HepG2 (cell line): ENCODE measurements at regions not wholly inside any gene's neighbourhood (a gene's known extent, or its start where the extent isn't known, plus 50 kb on each side); places are given as distances from the start of the nearest gene placed in this dataset.

Experiments used
- ATAC-seq: fragments of 200-7000 bp; cut with Tn5 transposase; 3 replicates; pipeline ENCODE4 v1.9.1; 2020; ENCODE audit warnings: mild to moderate bottlenecking, moderate library complexity
- BruUV-seq: library from RNA; stranded (reverse); fragments of 400-500 nt; replicated peaks from 2 replicates; lab custom pipeline; 2021; lab: Mats Ljungman, UMichigan
- CTCF ChIA-PET: fragments of 300-600 bp; formaldehyde crosslinking; extraction: SDS; loops from one replicate; lab custom pipeline; 2021; ENCODE audit warnings: low total read pairs, inconsistent platforms, low intra/inter-chr PET ratio; lab: Yijun Ruan, JAX
- POLR2A ChIA-PET: fragments of 350-600 bp; sonication (Branson Sonifier 250); formaldehyde crosslinking; loops from one replicate; lab custom pipeline; 2020; ENCODE audit warnings: antibody characterized with exemption, inconsistent platforms; lab: Yijun Ruan, JAX
- DNase-seq: peaks from one replicate; pipeline ENCODE4 v3.0.0-alpha.2; 2015; ENCODE audit warnings: low spot score
- FAIRE-seq: peaks from 3 replicates; lab custom pipeline; 2011; peaks lifted over from hg19 to GRCh38; lab: Jason Lieb, UNC
- H2AFZ ChIP-seq: one replicate; pipeline ENCODE4 v1.6.1; 2011; ENCODE audit warnings: low read length, inconsistent platforms
- H3K27ac ChIP-seq: fragments of 300-600 bp; 3 replicates; pipeline ENCODE4 v1.8.0; 2011; ENCODE audit warnings: mixed run types, mild to moderate bottlenecking, mixed read lengths, low read length, inconsistent platforms; ENCODE audit not compliant: insufficient read depth; ENCODE audit errors: extremely low read length
- H3K27me3 ChIP-seq, 2 experiments: fragments of 200-600 bp in 1 of 2; 2 replicates in 1 of 2; 3 replicates in 1 of 2; pipeline versions ENCODE4 v1.6.0 to v1.8.0; 2011; ENCODE audit warnings: low read length in 2 of 2, mild to moderate bottlenecking in 2 of 2, moderate library complexity in 2 of 2, inconsistent platforms in 1 of 2; ENCODE audit not compliant: insufficient read depth in 2 of 2, control insufficient read depth in 1 of 2
- H3K36me3 ChIP-seq, 2 experiments: fragments of 200-600 bp in 1 of 2; replicated peaks in 1 of 2; 2 replicates in 1 of 2; 3 replicates in 1 of 2; pipeline versions ENCODE4 v1.5.1 to v1.8.0; 2011; ENCODE audit warnings: low read length in 2 of 2, inconsistent platforms in 1 of 2; ENCODE audit not compliant: insufficient read depth in 2 of 2, control insufficient read depth in 1 of 2
- H3K4me1 ChIP-seq: 2 replicates; pipeline ENCODE4 v1.5.1; 2012; ENCODE audit warnings: low read length, inconsistent platforms; ENCODE audit not compliant: insufficient read depth
- H3K4me2 ChIP-seq: 2 replicates; pipeline ENCODE4 v1.6.0; 2011; ENCODE audit warnings: low read depth, low read length, inconsistent platforms
- H3K4me3 ChIP-seq, 3 experiments: fragments of 200-600 bp in 1 of 3; sonication (generic), shearing (Covaris generic) in 1 of 3; replicated peaks in 1 of 3; 2 replicates each; pipeline ENCODE4 v1.5.1; 2011 to 2016; ENCODE audit warnings: low read length in 3 of 3, inconsistent platforms in 2 of 3, low read depth in 2 of 3, mild to moderate bottlenecking in 2 of 3, control low read depth in 1 of 3, mixed read lengths in 1 of 3; ENCODE audit not compliant: insufficient read depth in 1 of 3
- H3K79me2 ChIP-seq: one replicate; pipeline ENCODE4 v1.6.1; 2011; ENCODE audit warnings: low read length, inconsistent platforms; ENCODE audit not compliant: insufficient read depth
- H3K9ac ChIP-seq: 2 replicates; pipeline ENCODE4 v1.6.0; 2011; ENCODE audit warnings: mild to moderate bottlenecking, low read depth, low read length, inconsistent platforms; ENCODE audit not compliant: insufficient read depth
- H3K9me3 ChIP-seq: 2 replicates; pipeline ENCODE4 v1.5.1; 2012; ENCODE audit warnings: mild to moderate bottlenecking, low read length
- H4K20me1 ChIP-seq: 2 replicates; pipeline ENCODE4 v1.6.0; 2011; ENCODE audit warnings: inconsistent platforms, mild to moderate bottlenecking, low read length, moderate library complexity; ENCODE audit not compliant: insufficient read depth
- BATF2 ChIP-seq: sonication (generic); formaldehyde crosslinking; IDR thresholded peaks from 2 replicates; pipeline ENCODE4 v1.8.0; 2022; ENCODE audit warnings: mild to moderate bottlenecking, missing genetic modification reagents, moderate library complexity
- CBX5 ChIP-seq: sonication (generic); formaldehyde crosslinking; IDR thresholded peaks from 2 replicates; pipeline ENCODE4 v1.4.0; 2020; ENCODE audit warnings: missing genetic modification reagents, borderline replicate concordance
- CENPT ChIP-seq: sonication (generic); formaldehyde crosslinking; IDR thresholded peaks from 2 replicates; pipeline ENCODE4 v1.8.0; 2022; ENCODE audit warnings: low read depth, mild to moderate bottlenecking, moderate library complexity, missing genetic modification reagents
- EZH2 ChIP-seq: conservative IDR thresholded peaks from 2 replicates; pipeline ENCODE4 v1.6.1; 2012; ENCODE audit warnings: mild to moderate bottlenecking, low read depth, low read length, moderate library complexity
- HIC2 ChIP-seq: sonication (generic); formaldehyde crosslinking; IDR thresholded peaks from 2 replicates; pipeline ENCODE4 v1.9.0; 2022; ENCODE audit warnings: low read depth, missing genetic modification reagents
- KLF11 ChIP-seq: IDR thresholded peaks from 2 replicates; pipeline ENCODE4 v1.6.1; 2016; ENCODE audit warnings: missing compliant biosample characterization
- KLF16 ChIP-seq, 2 experiments: sonication (generic) in 1 of 2; formaldehyde crosslinking in 1 of 2; IDR thresholded peaks; 2 replicates each; pipeline versions ENCODE4 v1.6.1 to v1.8.0; 2016 to 2023; ENCODE audit warnings: missing genetic modification reagents in 2 of 2, missing compliant biosample characterization in 1 of 2
- MEIS2 ChIP-seq: sonication (generic); formaldehyde crosslinking; IDR thresholded peaks from 2 replicates; pipeline ENCODE4 v1.9.0; 2021; ENCODE audit warnings: mild to moderate bottlenecking, missing genetic modification reagents
- MLLT10 ChIP-seq: sonication (generic); formaldehyde crosslinking; IDR thresholded peaks from 2 replicates; pipeline ENCODE4 v1.4.0; 2020; ENCODE audit warnings: missing genetic modification reagents
- NFE2L2 ChIP-seq: fragments of 150-350 bp; IDR thresholded peaks from 2 replicates; pipeline ENCODE4 v1.6.1; 2014; ENCODE audit warnings: low read length
- SRSF4 ChIP-seq: fragments of 200-400 bp; formaldehyde crosslinking; IDR thresholded peaks from one replicate; pipeline ENCODE4 v1.6.1; 2018; ENCODE audit warnings: mild to moderate bottlenecking, low read depth, low read length, moderate library complexity; ENCODE audit not compliant: poor library complexity, severe bottlenecking
- ZNF24 ChIP-seq: fragments of 450-650 bp; IDR thresholded peaks from 2 replicates; pipeline ENCODE4 v1.6.1; 2017; ENCODE audit warnings: antibody characterized with exemption, mild to moderate bottlenecking
- ZNF30 ChIP-seq: sonication (generic); formaldehyde crosslinking; IDR thresholded peaks from 2 replicates; pipeline ENCODE4 v1.5.0; 2020; ENCODE audit warnings: mild to moderate bottlenecking, missing genetic modification reagents
- ZNF639 ChIP-seq: conservative IDR thresholded peaks from 2 replicates; pipeline ENCODE4 v1.6.1; 2018; ENCODE audit warnings: missing genetic modification reagents
- ZNF768 ChIP-seq: sonication (generic); formaldehyde crosslinking; IDR thresholded peaks from 2 replicates; pipeline ENCODE4 v1.4.0; 2020; ENCODE audit warnings: missing genetic modification reagents
- WGBS: methylation state at CpG from one replicate; pipeline ENCODE4 v1.1.6; 2017; ENCODE audit warnings: low lambda C conversion rate; 5-methylcytosine and 5-hydroxymethylcytosine counted together
- in situ Hi-C: cut with HindIII; loops from 2 replicates; pipeline ENCODE4 v1.10.0; 2017; ENCODE audit warnings: low pct_unique_long_range_greater_than_20kb; ENCODE audit not compliant: extremely low pct_ligation_motif_present
- intact Hi-C: fragments of 100-400 bp; cut with micrococcal nuclease; formaldehyde crosslinking; loops from one replicate; pipeline ENCODE4 v1.10.0; 2022; ENCODE audit not compliant: unreplicated experiment

GRCh38 chr9:20170122-20170521, 381.3 kb upstream of the SLC24A2 start:
- no peaks in the 10 kb centered on the region for H3K4me1 ChIP-seq
- no peaks in the 10 kb centered on the region for H3K79me2 ChIP-seq
- H3K4me3 ChIP-seq: no peak overlapping the region
- POLR2A ChIA-PET: no interaction called here
- no peaks in the 10 kb centered on the region for H3K27me3 ChIP-seq
- BruUV-seq: no TSS peak
- H3K9ac ChIP-seq: no peak overlapping the region
- H3K27ac ChIP-seq: no peak overlapping the region
- peaks cover 34% of the 10 kb centered on the region for H3K9me3 ChIP-seq
- H4K20me1 ChIP-seq: no peaks in the 10 kb centered on the region
- 0% methylated on average over 3 of the region's 3 CpGs for WGBS
- H2AFZ ChIP-seq: no peak overlapping the region
- no peak for TF ChIP-seq KLF11 (CRISPR knock-in tag)
- no peak for TF ChIP-seq ZNF30 (CRISPR knock-in tag)
- TF ChIP-seq HIC2 (CRISPR knock-in tag): no peak
- TF ChIP-seq ZNF639 (CRISPR knock-in tag): no peak
- no peak for TF ChIP-seq ZNF24
- TF ChIP-seq CENPT (CRISPR knock-in tag): no peak
- no peak for TF ChIP-seq SRSF4
- TF ChIP-seq KLF16 (CRISPR knock-in tag; IDR thresholded peaks at IDR 0.05): no peak
- no peak for TF ChIP-seq MEIS2
- no peak for TF ChIP-seq CBX5 (CRISPR knock-in tag)
- no peak for TF ChIP-seq ZNF768 (CRISPR knock-in tag)
- TF ChIP-seq BATF2 (CRISPR knock-in tag): no peak
- no peak for TF ChIP-seq NFE2L2
- no peak for TF ChIP-seq EZH2
- no peak for TF ChIP-seq MLLT10 (CRISPR knock-in tag)
- DNase-seq (no peak), ATAC-seq (no peak), FAIRE-seq (no peak)
- intact Hi-C loops: no loop called here
- no peaks in the 10 kb centered on the region for H3K36me3 ChIP-seq
- in situ Hi-C loops: no loop called here
- CTCF ChIA-PET: no interaction called here
- H3K4me2 ChIP-seq: no peak overlapping the region
